ENCODE measurements at regions not wholly inside any gene's neighbourhood (a gene's known extent, or its start where the extent isn't known, plus 50 kb on each side); places are given as distances from the start of the nearest gene placed in this dataset.
A peak's percentile ranks its signal among the peaks of the same experiment; 100 is the strongest.

GRCh38 chr10:129090618-129091366, 376.2 kb upstream of the MGMT start:
- no peak overlapping the region for H3K4me2 ChIP-seq (ENCODE audit: low read length)
- no peaks in the 10 kb centered on the region for H3K27me3 ChIP-seq (ENCODE audit: control insufficient read depth, insufficient read depth, low read length)
- H3K9ac ChIP-seq (ENCODE audit: low read depth, low read length): no peak overlapping the region
- peaks cover 5% of the 10 kb centered on the region for H3K9me3 ChIP-seq (replicated peaks; ENCODE audit: low read length)
- H3K4me3 ChIP-seq (ENCODE audit: low read length): no peak overlapping the region
- H3K36me3 ChIP-seq (ENCODE audit: insufficient read depth, low read length): no peaks in the 10 kb centered on the region
- H3K4me1 ChIP-seq (ENCODE audit: control insufficient read depth, insufficient read depth, low read length): no peaks in the 10 kb centered on the region

GRCh38 chr10:129093641-129094040, 373.4 kb upstream of the MGMT start:
- no peaks in the 10 kb centered on the region for H3K36me3 ChIP-seq (ENCODE audit: insufficient read depth, low read length)
- no peak overlapping the region for H3K4me3 ChIP-seq (ENCODE audit: low read length)
- H3K4me1 ChIP-seq (ENCODE audit: control insufficient read depth, insufficient read depth, low read length): no peaks in the 10 kb centered on the region

GRCh38 chr10:129094233-129094632, 372.8 kb upstream of the MGMT start:
- Histone ChIP-seq H3K9ac (ENCODE audit: low read depth, low read length) (no peak overlapping the region), H3K27me3 (ENCODE audit: control insufficient read depth, insufficient read depth, low read length) (no peaks in the 10 kb centered on the region), H3K36me3 (ENCODE audit: insufficient read depth, low read length) (no peaks in the 10 kb centered on the region), H3K4me3 (ENCODE audit: low read length) (no peak overlapping the region), H3K4me2 (ENCODE audit: low read length) (no peak overlapping the region), H3K4me1 (ENCODE audit: control insufficient read depth, insufficient read depth, low read length) (no peaks in the 10 kb centered on the region), H3K9me3 (replicated peaks; ENCODE audit: low read length) (peaks cover 5% of the 10 kb centered on the region)

More at GRCh38 chr10:129093641-129094040, 373.4 kb upstream of the MGMT start:
- Histone ChIP-seq H3K27me3 (ENCODE audit: control insufficient read depth, insufficient read depth, low read length) (no peaks in the 10 kb centered on the region), H3K9me3 (replicated peaks; ENCODE audit: low read length) (peaks cover 5% of the 10 kb centered on the region), H3K9ac (ENCODE audit: low read depth, low read length) (no peak overlapping the region), H3K4me2 (ENCODE audit: low read length) (no peak overlapping the region)

- H3K9me3 ChIP-seq (replicated peaks; ENCODE audit: low read length): peaks cover 5% of the 10 kb centered on the region
- no peaks in the 10 kb centered on the region for H3K36me3 ChIP-seq (ENCODE audit: insufficient read depth, low read length)
- no peak overlapping the region for H3K9ac ChIP-seq (ENCODE audit: low read depth, low read length)
- no peaks in the 10 kb centered on the region for H3K27me3 ChIP-seq (ENCODE audit: control insufficient read depth, insufficient read depth, low read length)
- H3K4me3 ChIP-seq (ENCODE audit: low read length): no peak overlapping the region
- H3K4me2 ChIP-seq (ENCODE audit: low read length): no peak overlapping the region
- no peaks in the 10 kb centered on the region for H3K4me1 ChIP-seq (ENCODE audit: control insufficient read depth, insufficient read depth, low read length)
These were observed 372.2 kb upstream of the MGMT start for GRCh38 chr10:129094861-129095260.

GRCh38 chr10:129095680-129096064, 371.4 kb upstream of the MGMT start:
- Histone ChIP-seq H3K27me3 (ENCODE audit: control insufficient read depth, insufficient read depth, low read length) (no peaks in the 10 kb centered on the region), H3K4me3 (ENCODE audit: low read length) (no peak overlapping the region), H3K4me1 (ENCODE audit: control insufficient read depth, insufficient read depth, low read length) (no peaks in the 10 kb centered on the region)

GRCh38 chr10:129096065-129096984, 370.7 kb upstream of the MGMT start:
- Histone ChIP-seq H3K4me1 (ENCODE audit: control insufficient read depth, insufficient read depth, low read length) (no peaks in the 10 kb centered on the region), H3K4me2 (ENCODE audit: low read length) (no peak overlapping the region)

More at GRCh38 chr10:129095680-129096064, 371.4 kb upstream of the MGMT start:
- no peaks in the 10 kb centered on the region for H3K36me3 ChIP-seq (ENCODE audit: insufficient read depth, low read length)
- peaks cover 5% of the 10 kb centered on the region for H3K9me3 ChIP-seq (replicated peaks; ENCODE audit: low read length)
- no peak overlapping the region for H3K9ac ChIP-seq (ENCODE audit: low read depth, low read length)
- H3K4me2 ChIP-seq (ENCODE audit: low read length): no peak overlapping the region

GRCh38 chr10:129097776-129098330, 369.2 kb upstream of the MGMT start:
- Histone ChIP-seq H3K4me3 (ENCODE audit: low read length) (no peak overlapping the region), H3K36me3 (ENCODE audit: insufficient read depth, low read length) (no peaks in the 10 kb centered on the region), H3K27me3 (ENCODE audit: control insufficient read depth, insufficient read depth, low read length) (no peaks in the 10 kb centered on the region), H3K4me1 (ENCODE audit: control insufficient read depth, insufficient read depth, low read length) (no peaks in the 10 kb centered on the region), H3K9me3 (replicated peaks; ENCODE audit: low read length) (peaks cover 5% of the 10 kb centered on the region), H3K4me2 (ENCODE audit: low read length) (no peak overlapping the region), H3K9ac (ENCODE audit: low read depth, low read length) (no peak overlapping the region)

More at GRCh38 chr10:129096065-129096984, 370.7 kb upstream of the MGMT start:
- peaks cover 5% of the 10 kb centered on the region for H3K9me3 ChIP-seq (replicated peaks; ENCODE audit: low read length)
- H3K27me3 ChIP-seq (ENCODE audit: control insufficient read depth, insufficient read depth, low read length): no peaks in the 10 kb centered on the region
- H3K4me3 ChIP-seq (ENCODE audit: low read length): no peak overlapping the region
- no peaks in the 10 kb centered on the region for H3K36me3 ChIP-seq (ENCODE audit: insufficient read depth, low read length)
- H3K9ac ChIP-seq (ENCODE audit: low read depth, low read length): peak overlapping the region; percentile 7

- H3K9me3 ChIP-seq (replicated peaks; ENCODE audit: low read length): peaks cover 1% of the 10 kb centered on the region
- no peak overlapping the region for H3K4me3 ChIP-seq (ENCODE audit: low read length)
- H3K36me3 ChIP-seq (ENCODE audit: insufficient read depth, low read length): no peaks in the 10 kb centered on the region
- H3K9ac ChIP-seq (ENCODE audit: low read depth, low read length): no peak overlapping the region
- H3K4me1 ChIP-seq (ENCODE audit: control insufficient read depth, insufficient read depth, low read length): peaks cover 2% of the 10 kb centered on the region
- H3K27me3 ChIP-seq (ENCODE audit: control insufficient read depth, insufficient read depth, low read length): no peaks in the 10 kb centered on the region
- no peak overlapping the region for H3K4me2 ChIP-seq (ENCODE audit: low read length)
These were observed 368.5 kb upstream of the MGMT start for GRCh38 chr10:129098517-129098916.

- peaks cover 8% of the 10 kb centered on the region for H3K4me1 ChIP-seq (ENCODE audit: control insufficient read depth, insufficient read depth, low read length)
- no peaks in the 10 kb centered on the region for H3K9me3 ChIP-seq (replicated peaks; ENCODE audit: low read length)
- no peaks in the 10 kb centered on the region for H3K27me3 ChIP-seq (ENCODE audit: control insufficient read depth, insufficient read depth, low read length)
- no peak overlapping the region for H3K4me3 ChIP-seq (ENCODE audit: low read length)
- no peaks in the 10 kb centered on the region for H3K36me3 ChIP-seq (ENCODE audit: insufficient read depth, low read length)
- no peak overlapping the region for H3K4me2 ChIP-seq (ENCODE audit: low read length)
- no peak overlapping the region for H3K9ac ChIP-seq (ENCODE audit: low read depth, low read length)
These were observed 367.6 kb upstream of the MGMT start for GRCh38 chr10:129099486-129099885.

GRCh38 chr10:129099992-129100391, 367.0 kb upstream of the MGMT start:
- Histone ChIP-seq H3K9ac (ENCODE audit: low read depth, low read length) (no peak overlapping the region), H3K36me3 (ENCODE audit: insufficient read depth, low read length) (no peaks in the 10 kb centered on the region), H3K27me3 (ENCODE audit: control insufficient read depth, insufficient read depth, low read length) (no peaks in the 10 kb centered on the region), H3K4me1 (ENCODE audit: control insufficient read depth, insufficient read depth, low read length) (peaks cover 8% of the 10 kb centered on the region), H3K4me2 (ENCODE audit: low read length) (no peak overlapping the region), H3K4me3 (ENCODE audit: low read length) (no peak overlapping the region), H3K9me3 (replicated peaks; ENCODE audit: low read length) (no peaks in the 10 kb centered on the region)

- Histone ChIP-seq H3K36me3 (ENCODE audit: insufficient read depth, low read length) (no peaks in the 10 kb centered on the region), H3K4me3 (ENCODE audit: low read length) (no peak overlapping the region), H3K27me3 (ENCODE audit: control insufficient read depth, insufficient read depth, low read length) (no peaks in the 10 kb centered on the region), H3K9me3 (replicated peaks; ENCODE audit: low read length) (no peaks in the 10 kb centered on the region), H3K4me2 (ENCODE audit: low read length) (no peak overlapping the region), H3K9ac (ENCODE audit: low read depth, low read length) (no peak overlapping the region), H3K4me1 (ENCODE audit: control insufficient read depth, insufficient read depth, low read length) (peaks cover 8% of the 10 kb centered on the region)
These were observed 365.6 kb upstream of the MGMT start for GRCh38 chr10:129101232-129101980.
